ENCODE measurements at regions not wholly inside any gene's neighbourhood (a gene's known extent, or its start where the extent isn't known, plus 50 kb on each side); places are given as distances from the start of the nearest gene placed in this dataset.

GRCh38 chr22:49368976-49369725 lies 458.5 kb downstream of the BRD1 start:
- CTCF ChIA-PET (ENCODE audit: low intra/inter-chr PET ratio, low total read pairs) = no interaction called here
- H3K4me1 ChIP-seq (ENCODE audit: insufficient read depth, low read length) = no peaks in the 10 kb centered on the region
- intact Hi-C loops (cut with micrococcal nuclease; ENCODE audit: unreplicated experiment) = no loop called here
- no peaks in the 10 kb centered on the region for H3K9me3 ChIP-seq (ENCODE audit: low read length)
- TF ChIP-seq MNT (IDR thresholded peaks at IDR 0.05) (peak; percentile 88), HHEX (CRISPR knock-in tag; IDR thresholded peaks at IDR 0.05) (no peak)
- in situ Hi-C loops (cut with HindIII; ENCODE audit: extremely low pct_ligation_motif_present, low pct_unique_long_range_greater_than_20kb) = no loop called here
- H3K27me3 ChIP-seq (ENCODE audit: control insufficient read depth in 1 of 2, insufficient read depth in 2 of 2, low read length in 2 of 2) = peaks cover 15 to 67% of the 10 kb centered on the region in 2 experiments; a peak in 4 of 5 replicates
- H3K79me2 ChIP-seq (ENCODE audit: insufficient read depth, low read length) = no peaks in the 10 kb centered on the region
- BruUV-seq (replicated peaks) = no TSS peak
- no peak overlapping the region for H2AFZ ChIP-seq (ENCODE audit: low read length)
- no peak for DNase-seq (ENCODE audit: low spot score)
- no peaks in the 10 kb centered on the region for H3K36me3 ChIP-seq (replicated peaks in 1 of 2; ENCODE audit: control insufficient read depth in 1 of 2, insufficient read depth in 2 of 2, low read length in 2 of 2)
- H3K4me2 ChIP-seq (ENCODE audit: low read depth, low read length) = no peak overlapping the region
- POLR2A ChIA-PET = no interaction called here
- H4K20me1 ChIP-seq (ENCODE audit: insufficient read depth, low read length) = no peaks in the 10 kb centered on the region
- H3K9ac ChIP-seq (ENCODE audit: insufficient read depth, low read depth, low read length) = no peak overlapping the region
- WGBS (ENCODE audit: low lambda C conversion rate) = 45% methylated on average over 24 of the region's 41 CpGs
- H3K4me3 ChIP-seq (replicated peaks in 1 of 3; ENCODE audit: insufficient read depth in 1 of 3, low read depth in 2 of 3, low read length in 3 of 3) = no peak overlapping the region
- no peak for ATAC-seq
- H3K27ac ChIP-seq (ENCODE audit: extremely low read length, insufficient read depth, low read length) = no peak overlapping the region
- FAIRE-seq = no peak

GRCh38 chr22:49368221-49368975 lies 459.3 kb downstream of the BRD1 start:
- Histone ChIP-seq H3K9ac (ENCODE audit: insufficient read depth, low read depth, low read length) (no peak overlapping the region), H3K27me3 (ENCODE audit: control insufficient read depth in 1 of 2, insufficient read depth in 2 of 2, low read length in 2 of 2) (peaks cover 13 to 62% of the 10 kb centered on the region in 2 experiments; a peak in 4 of 5 replicates), H3K9me3 (ENCODE audit: low read length) (peaks cover 7% of the 10 kb centered on the region), H4K20me1 (ENCODE audit: insufficient read depth, low read length) (no peaks in the 10 kb centered on the region), H3K79me2 (ENCODE audit: insufficient read depth, low read length) (no peaks in the 10 kb centered on the region), H3K4me1 (ENCODE audit: insufficient read depth, low read length) (no peaks in the 10 kb centered on the region), H3K36me3 (replicated peaks in 1 of 2; ENCODE audit: control insufficient read depth in 1 of 2, insufficient read depth in 2 of 2, low read length in 2 of 2) (no peaks in the 10 kb centered on the region), H3K27ac (ENCODE audit: extremely low read length, insufficient read depth, low read length) (no peak overlapping the region), H3K4me3 (replicated peaks in 1 of 3; ENCODE audit: insufficient read depth in 1 of 3, low read depth in 2 of 3, low read length in 3 of 3) (no peak overlapping the region), H3K4me2 (ENCODE audit: low read depth, low read length) (no peak overlapping the region), H2AFZ (ENCODE audit: low read length) (no peak overlapping the region)
- ChIA-PET CTCF (ENCODE audit: low intra/inter-chr PET ratio, low total read pairs) (no interaction called here), POLR2A (no interaction called here)
- no TSS peak for BruUV-seq (replicated peaks)
- intact Hi-C loops (cut with micrococcal nuclease; ENCODE audit: unreplicated experiment) (no loop called here), in situ Hi-C loops (cut with HindIII; ENCODE audit: extremely low pct_ligation_motif_present, low pct_unique_long_range_greater_than_20kb) (no loop called here)
- ATAC-seq = no peak
- WGBS (ENCODE audit: low lambda C conversion rate) = 19% methylated on average over 16 of the region's 19 CpGs
- DNase-seq (ENCODE audit: low spot score) = no peak
- TF ChIP-seq KDM2A (CRISPR knock-in tag; IDR thresholded peaks at IDR 0.05; ENCODE audit: borderline replicate concordance, low read depth) = no peak
- no peak for FAIRE-seq

All from HepG2 (cell line).